Neural cell (in vitro differentiated cells): ENCODE measurements at regions not wholly inside any gene's neighbourhood (a gene's known extent, or its start where the extent isn't known, plus 50 kb on each side); places are given as distances from the start of the nearest gene placed in this dataset.

Experiments used
- EP300 ChIP-seq: fragments of 450-650 bp; conservative IDR thresholded peaks from 2 replicates; pipeline ENCODE4 v1.6.1; 2014; ENCODE audit warnings: antibody characterized with exemption, mild to moderate bottlenecking, moderate library complexity; ENCODE audit not compliant: poor library complexity, severe bottlenecking
- EZH2 ChIP-seq: fragments of 200-600, 300-800 bp; shearing (Covaris generic), sonication (generic); IDR thresholded peaks from 2 replicates; pipeline ENCODE4 v1.6.1; 2014; ENCODE audit warnings: antibody characterized with exemption, low read length, borderline replicate concordance, mild to moderate bottlenecking; ENCODE audit not compliant: insufficient read depth, poor library complexity, severe bottlenecking
- MXI1 ChIP-seq: fragments of 450-650 bp; conservative IDR thresholded peaks from 2 replicates; pipeline ENCODE4 v1.6.1; 2014; ENCODE audit warnings: antibody characterized with exemption, mild to moderate bottlenecking; ENCODE audit not compliant: poor library complexity, severe bottlenecking
- POLR2AphosphoS5 ChIP-seq: IDR thresholded peaks from 2 replicates; pipeline ENCODE4 v1.6.1; 2012
- RAD21 ChIP-seq: fragments of 450-650 bp; conservative IDR thresholded peaks from 2 replicates; pipeline ENCODE4 v1.6.1; 2014; ENCODE audit warnings: antibody characterized with exemption, mild to moderate bottlenecking, moderate library complexity
- SMC3 ChIP-seq: fragments of 450-650 bp; conservative IDR thresholded peaks from 2 replicates; pipeline ENCODE4 v1.6.1; 2014; ENCODE audit warnings: antibody characterized with exemption, mild to moderate bottlenecking, moderate library complexity; ENCODE audit not compliant: poor library complexity
- TF ChIP-seq, protein P1 (sequence below): IDR thresholded peaks from 2 replicates; pipeline ENCODE4 v1.6.1; 2012; ENCODE audit warnings: borderline replicate concordance
- TF ChIP-seq, protein P2 (sequence below): fragments of 450-650 bp; IDR thresholded peaks from 2 replicates; pipeline ENCODE4 v1.5.1; 2014; ENCODE audit warnings: antibody characterized with exemption, mild to moderate bottlenecking, moderate library complexity; ENCODE audit not compliant: poor library complexity, severe bottlenecking

DNA sequence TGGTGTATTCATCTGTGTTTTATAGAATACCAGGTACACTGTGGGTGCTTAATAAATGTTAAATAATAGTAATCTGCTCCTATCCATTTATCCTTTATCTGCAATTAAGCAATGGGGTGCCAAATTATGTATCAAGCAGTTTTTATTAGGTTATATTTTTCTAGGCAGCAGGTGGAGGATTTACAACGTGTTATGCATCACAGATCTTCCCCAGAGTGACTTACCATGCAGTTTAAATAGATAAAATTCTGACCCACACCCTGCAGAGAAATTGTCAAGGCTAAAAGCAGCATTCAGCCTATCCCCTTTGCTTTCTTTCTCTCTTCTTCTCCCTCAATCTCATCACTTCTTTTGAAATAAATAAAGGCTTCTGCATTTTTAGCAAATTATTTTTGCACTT, 306.4 kb downstream of the CXXC4 start:
- TF ChIP-seq, protein P1, sequence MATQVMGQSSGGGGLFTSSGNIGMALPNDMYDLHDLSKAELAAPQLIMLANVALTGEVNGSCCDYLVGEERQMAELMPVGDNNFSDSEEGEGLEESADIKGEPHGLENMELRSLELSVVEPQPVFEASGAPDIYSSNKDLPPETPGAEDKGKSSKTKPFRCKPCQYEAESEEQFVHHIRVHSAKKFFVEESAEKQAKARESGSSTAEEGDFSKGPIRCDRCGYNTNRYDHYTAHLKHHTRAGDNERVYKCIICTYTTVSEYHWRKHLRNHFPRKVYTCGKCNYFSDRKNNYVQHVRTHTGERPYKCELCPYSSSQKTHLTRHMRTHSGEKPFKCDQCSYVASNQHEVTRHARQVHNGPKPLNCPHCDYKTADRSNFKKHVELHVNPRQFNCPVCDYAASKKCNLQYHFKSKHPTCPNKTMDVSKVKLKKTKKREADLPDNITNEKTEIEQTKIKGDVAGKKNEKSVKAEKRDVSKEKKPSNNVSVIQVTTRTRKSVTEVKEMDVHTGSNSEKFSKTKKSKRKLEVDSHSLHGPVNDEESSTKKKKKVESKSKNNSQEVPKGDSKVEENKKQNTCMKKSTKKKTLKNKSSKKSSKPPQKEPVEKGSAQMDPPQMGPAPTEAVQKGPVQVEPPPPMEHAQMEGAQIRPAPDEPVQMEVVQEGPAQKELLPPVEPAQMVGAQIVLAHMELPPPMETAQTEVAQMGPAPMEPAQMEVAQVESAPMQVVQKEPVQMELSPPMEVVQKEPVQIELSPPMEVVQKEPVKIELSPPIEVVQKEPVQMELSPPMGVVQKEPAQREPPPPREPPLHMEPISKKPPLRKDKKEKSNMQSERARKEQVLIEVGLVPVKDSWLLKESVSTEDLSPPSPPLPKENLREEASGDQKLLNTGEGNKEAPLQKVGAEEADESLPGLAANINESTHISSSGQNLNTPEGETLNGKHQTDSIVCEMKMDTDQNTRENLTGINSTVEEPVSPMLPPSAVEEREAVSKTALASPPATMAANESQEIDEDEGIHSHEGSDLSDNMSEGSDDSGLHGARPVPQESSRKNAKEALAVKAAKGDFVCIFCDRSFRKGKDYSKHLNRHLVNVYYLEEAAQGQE = no peak
- no peak for TF ChIP-seq POLR2AphosphoS5
- TF ChIP-seq, protein P2, sequence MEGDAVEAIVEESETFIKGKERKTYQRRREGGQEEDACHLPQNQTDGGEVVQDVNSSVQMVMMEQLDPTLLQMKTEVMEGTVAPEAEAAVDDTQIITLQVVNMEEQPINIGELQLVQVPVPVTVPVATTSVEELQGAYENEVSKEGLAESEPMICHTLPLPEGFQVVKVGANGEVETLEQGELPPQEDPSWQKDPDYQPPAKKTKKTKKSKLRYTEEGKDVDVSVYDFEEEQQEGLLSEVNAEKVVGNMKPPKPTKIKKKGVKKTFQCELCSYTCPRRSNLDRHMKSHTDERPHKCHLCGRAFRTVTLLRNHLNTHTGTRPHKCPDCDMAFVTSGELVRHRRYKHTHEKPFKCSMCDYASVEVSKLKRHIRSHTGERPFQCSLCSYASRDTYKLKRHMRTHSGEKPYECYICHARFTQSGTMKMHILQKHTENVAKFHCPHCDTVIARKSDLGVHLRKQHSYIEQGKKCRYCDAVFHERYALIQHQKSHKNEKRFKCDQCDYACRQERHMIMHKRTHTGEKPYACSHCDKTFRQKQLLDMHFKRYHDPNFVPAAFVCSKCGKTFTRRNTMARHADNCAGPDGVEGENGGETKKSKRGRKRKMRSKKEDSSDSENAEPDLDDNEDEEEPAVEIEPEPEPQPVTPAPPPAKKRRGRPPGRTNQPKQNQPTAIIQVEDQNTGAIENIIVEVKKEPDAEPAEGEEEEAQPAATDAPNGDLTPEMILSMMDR = no peak
- TF ChIP-seq RAD21 = no peak
- TF ChIP-seq EZH2 = no peak
- TF ChIP-seq SMC3 = no peak
- TF ChIP-seq EP300 = no peak
- TF ChIP-seq MXI1 = no peak
